EL (cell line): ENCODE measurements at regions not wholly inside any gene's neighbourhood (a gene's known extent, or its start where the extent isn't known, plus 50 kb on each side); places are given as distances from the start of the nearest gene placed in this dataset.

Experiments
- DNase-seq: peaks from one replicate; pipeline ENCODE4 v3.0.0-alpha.2; 2016

- DNase-seq = no peak
Observed at GRCh38 chr1:177466286-177466685, 295.5 kb downstream of the BRINP2 start.

- no peak for DNase-seq
Observed at GRCh38 chr1:177464686-177465085, 293.9 kb downstream of the BRINP2 start.

- DNase-seq = no peak
Observed at GRCh38 chr1:177451191-177451590, 280.4 kb downstream of the BRINP2 start.

- no peak for DNase-seq
Observed at GRCh38 chr1:177448652-177449357, 278.0 kb downstream of the BRINP2 start.

GRCh38 chr1:177448036-177448615 is 277.4 kb downstream of the BRINP2 start:
- DNase-seq = no peak

GRCh38 chr1:177444997-177445746 is 274.4 kb downstream of the BRINP2 start:
- no peak for DNase-seq

- no peak for DNase-seq
Observed at GRCh38 chr1:177443003-177443402, 272.2 kb downstream of the BRINP2 start.

GRCh38 chr1:177442584-177442983 is 271.8 kb downstream of the BRINP2 start:
- DNase-seq = no peak

- no peak for DNase-seq
Observed at GRCh38 chr1:177441281-177441680, 270.5 kb downstream of the BRINP2 start.

GRCh38 chr1:177440821-177441220 is 270.1 kb downstream of the BRINP2 start:
- no peak for DNase-seq

GRCh38 chr1:177439301-177439700 is 268.5 kb downstream of the BRINP2 start:
- no peak for DNase-seq

GRCh38 chr1:177435364-177435763 is 264.6 kb downstream of the BRINP2 start:
- no peak for DNase-seq

- no peak for DNase-seq
Observed at GRCh38 chr1:177432897-177433296, 262.1 kb downstream of the BRINP2 start.

- no peak for DNase-seq
Observed at GRCh38 chr1:177431123-177431522, 260.4 kb downstream of the BRINP2 start.

GRCh38 chr1:177429234-177429633 is 258.5 kb downstream of the BRINP2 start:
- no peak for DNase-seq

GRCh38 chr1:177427811-177428210 is 257.1 kb downstream of the BRINP2 start:
- DNase-seq = no peak

GRCh38 chr1:177426497-177426896 is 255.7 kb downstream of the BRINP2 start:
- no peak for DNase-seq

GRCh38 chr1:177425199-177425598 is 254.4 kb downstream of the BRINP2 start:
- no peak for DNase-seq

GRCh38 chr1:177424744-177425143 is 254.0 kb downstream of the BRINP2 start:
- DNase-seq = no peak

GRCh38 chr1:177423090-177423489 is 252.3 kb downstream of the BRINP2 start:
- DNase-seq = no peak

GRCh38 chr1:177413982-177414596 is 243.3 kb downstream of the BRINP2 start:
- no peak for DNase-seq

- no peak for DNase-seq
Observed at GRCh38 chr1:177411381-177411780, 240.6 kb downstream of the BRINP2 start.

- DNase-seq = no peak
Observed at GRCh38 chr1:177410179-177410766, 239.5 kb downstream of the BRINP2 start.
